Neural crest cell (in vitro differentiated cells): ENCODE measurements at regions not wholly inside any gene's neighbourhood (a gene's known extent, or its start where the extent isn't known, plus 50 kb on each side); places are given as distances from the start of the nearest gene placed in this dataset.

Experiments
- DNase-seq: peaks from one replicate; pipeline ENCODE4 v3.0.0; 2021; ENCODE audit warnings: low read depth, mixed read lengths, low spot score
- H3K27ac Mint-ChIP-seq: one replicate; pipeline ENCODE4 v1.8.0; 2021; ENCODE audit warnings: mild to moderate bottlenecking, mixed read lengths; ENCODE audit not compliant: unreplicated experiment
- H3K27me3 Mint-ChIP-seq: 2 replicates; pipeline ENCODE4 v1.8.0; 2021; ENCODE audit warnings: low read depth, mild to moderate bottlenecking, mixed read lengths
- H3K36me3 Mint-ChIP-seq: 2 replicates; pipeline ENCODE4 v1.8.0; 2021; ENCODE audit warnings: low read depth, mild to moderate bottlenecking, mixed read lengths
- H3K4me1 Mint-ChIP-seq: 2 replicates; pipeline ENCODE4 v1.8.0; 2021; ENCODE audit warnings: mixed read lengths
- H3K4me3 Mint-ChIP-seq: one replicate; pipeline ENCODE4 v1.8.0; 2021; ENCODE audit warnings: mild to moderate bottlenecking, mixed read lengths
- H3K9me3 Mint-ChIP-seq: 2 replicates; pipeline ENCODE4 v1.8.0; 2021; ENCODE audit warnings: mixed read lengths
- CTCF ChIP-seq: fragments of 200-600 bp; sonication (generic); conservative IDR thresholded peaks from 2 replicates; pipeline ENCODE4 v1.5.0; 2021; ENCODE audit warnings: antibody characterized with exemption, mild to moderate bottlenecking

- peaks cover 3% of the 10 kb centered on the region for H3K9me3 Mint-ChIP-seq
- no peak for TF ChIP-seq CTCF
- no peaks in the 10 kb centered on the region for H3K27me3 Mint-ChIP-seq
- H3K4me3 Mint-ChIP-seq, result no peak overlapping the region
- no peak for DNase-seq
- H3K36me3 Mint-ChIP-seq, result no peaks in the 10 kb centered on the region
- H3K4me1 Mint-ChIP-seq, result peaks cover 6% of the 10 kb centered on the region
- no peak overlapping the region for H3K27ac Mint-ChIP-seq
Measured at GRCh38 chr4:182067828-182068227, 175.4 kb upstream of the TENM3 start.

- Mint-ChIP-seq H3K4me3 (no peak overlapping the region), H3K27me3 (no peaks in the 10 kb centered on the region), H3K4me1 (peaks cover 4% of the 10 kb centered on the region), H3K36me3 (no peaks in the 10 kb centered on the region), H3K9me3 (peaks cover 5% of the 10 kb centered on the region), H3K27ac (no peak overlapping the region)
- no peak for TF ChIP-seq CTCF
- DNase-seq, result no peak
Measured at GRCh38 chr4:182068920-182069319, 174.3 kb upstream of the TENM3 start.

GRCh38 chr4:182073278-182073677 lies 169.9 kb upstream of the TENM3 start:
- peaks cover 8% of the 10 kb centered on the region for H3K4me1 Mint-ChIP-seq
- H3K4me3 Mint-ChIP-seq, result no peak overlapping the region
- no peak for TF ChIP-seq CTCF
- H3K27ac Mint-ChIP-seq, result no peak overlapping the region
- H3K27me3 Mint-ChIP-seq, result no peaks in the 10 kb centered on the region
- DNase-seq, result no peak
- no peaks in the 10 kb centered on the region for H3K36me3 Mint-ChIP-seq
- H3K9me3 Mint-ChIP-seq, result peaks cover 12% of the 10 kb centered on the region

GRCh38 chr4:182074139-182074538 lies 169.1 kb upstream of the TENM3 start:
- TF ChIP-seq CTCF, result no peak
- Mint-ChIP-seq H3K9me3 (peaks cover 12% of the 10 kb centered on the region), H3K4me3 (no peak overlapping the region), H3K36me3 (no peaks in the 10 kb centered on the region), H3K27me3 (no peaks in the 10 kb centered on the region), H3K27ac (peak overlapping the region; percentile 2), H3K4me1 (peaks cover 8% of the 10 kb centered on the region)
- DNase-seq, result no peak

GRCh38 chr4:182074810-182075209 lies 168.4 kb upstream of the TENM3 start:
- DNase-seq, result no peak
- Mint-ChIP-seq H3K9me3 (peaks cover 12% of the 10 kb centered on the region), H3K4me3 (no peak overlapping the region), H3K36me3 (no peaks in the 10 kb centered on the region), H3K27me3 (no peaks in the 10 kb centered on the region), H3K27ac (no peak overlapping the region), H3K4me1 (peaks cover 8% of the 10 kb centered on the region)
- TF ChIP-seq CTCF, result no peak

- Mint-ChIP-seq H3K36me3 (no peaks in the 10 kb centered on the region), H3K9me3 (no peaks in the 10 kb centered on the region), H3K27ac (no peak overlapping the region), H3K4me3 (no peak overlapping the region), H3K27me3 (peaks cover 2% of the 10 kb centered on the region), H3K4me1 (peaks cover 15% of the 10 kb centered on the region)
- no peak for TF ChIP-seq CTCF
- no peak for DNase-seq
Measured at GRCh38 chr4:182082910-182083309, 160.3 kb upstream of the TENM3 start.
